ENCODE measurements at regions not wholly inside any gene's neighbourhood (a gene's known extent, or its start where the extent isn't known, plus 50 kb on each side); places are given as distances from the start of the nearest gene placed in this dataset.

- ChIA-PET POLR2A (no interaction called here), CTCF (no interaction called here)
- Histone ChIP-seq H3K27me3 (ENCODE audit: insufficient read depth) (no peaks in the 10 kb centered on the region; the same call in 1 of the 2 replicates), H3F3A (replicated peaks; ENCODE audit: insufficient read depth) (no peaks in the 10 kb centered on the region), H3K4me3 (ENCODE audit: low read depth in 2 of 2, low read length in 1 of 2) (no peak overlapping the region), H4K20me1 (ENCODE audit: insufficient read depth) (no peaks in the 10 kb centered on the region), H3K4me1 (ENCODE audit: control insufficient read depth in 1 of 2, insufficient read depth in 2 of 2, low read depth in 1 of 2, low read length in 1 of 2) (no peaks in the 10 kb centered on the region), H3K36me3 (replicated peaks in 1 of 2; ENCODE audit: control insufficient read depth in 1 of 2, insufficient read depth in 2 of 2, low read length in 1 of 2) (no peaks in the 10 kb centered on the region), H3K4me2 (no peak overlapping the region), H3K9me3 (no peaks in the 10 kb centered on the region), H3K27ac (ENCODE audit: low read depth in 2 of 2, low read length in 1 of 2) (no peak overlapping the region), H3K9ac (no peak overlapping the region), H3K9me2 (no peaks in the 10 kb centered on the region), H3K79me2 (ENCODE audit: insufficient read depth) (no peaks in the 10 kb centered on the region), H2AFZ (ENCODE audit: low read depth) (no peak overlapping the region)
- TF ChIP-seq GABPA (IDR thresholded peaks at IDR 0.05; ENCODE audit: low read depth) = no peak
- no peak for TF ChIP-seq PBX3 (IDR thresholded peaks at IDR 0.05)
- TF ChIP-seq CTCF (IDR thresholded peaks at IDR 0.05) = no peak
- no peak for TF ChIP-seq EP300 (IDR thresholded peaks at IDR 0.05; ENCODE audit: borderline replicate concordance in 1 of 2, low read depth in 1 of 2, low read length in 1 of 2)
- TF ChIP-seq NRF1 (IDR thresholded peaks at IDR 0.05; ENCODE audit: low read depth, low read length) = no peak
- no peak for TF ChIP-seq JUND (IDR thresholded peaks at IDR 0.05)
- TF ChIP-seq MEF2A (IDR thresholded peaks at IDR 0.05; ENCODE audit: borderline replicate concordance, low read depth) = no peak
- no peak for TF ChIP-seq FOXJ3 (CRISPR knock-in tag; IDR thresholded peaks at IDR 0.05)
- no peak for TF ChIP-seq TAF1 (IDR thresholded peaks at IDR 0.05; ENCODE audit: borderline replicate concordance, low read depth, low read length)
- TF ChIP-seq TEAD4 (IDR thresholded peaks at IDR 0.05; ENCODE audit: borderline replicate concordance, insufficient read depth) = no peak
- no peak for TF ChIP-seq ZBTB33 (IDR thresholded peaks at IDR 0.05; ENCODE audit: borderline replicate concordance, low read depth)
- no peak for TF ChIP-seq RCOR1 (IDR thresholded peaks at IDR 0.05; ENCODE audit: low read length)
- TF ChIP-seq SIN3A (IDR thresholded peaks at IDR 0.05; ENCODE audit: borderline replicate concordance, low read depth, low read length) = no peak
- TF ChIP-seq POLR2AphosphoS5 (IDR thresholded peaks at IDR 0.05; ENCODE audit: low read depth, low read length) = no peak
- TF ChIP-seq FOSL2 (IDR thresholded peaks at IDR 0.05; ENCODE audit: borderline replicate concordance, low read depth) = no peak
- no peak for DNase-seq
- whole genome bisulfite sequencing (ENCODE audit: low lambda C conversion rate) = 39% methylated on average over 8 of the region's 8 CpGs
Measured at GRCh38 chr3:176840641-176841286, 356.5 kb downstream of the TBL1XR1 start.

All from SK-N-SH (cell line).